GM12865 (cell line): ENCODE measurements at regions not wholly inside any gene's neighbourhood (a gene's known extent, or its start where the extent isn't known, plus 50 kb on each side); places are given as distances from the start of the nearest gene placed in this dataset.

Source experiments
- DNase-seq: peaks from one replicate; pipeline ENCODE4 v3.0.0; 2010; ENCODE audit warnings: low read depth
- H3K4me3 ChIP-seq: 2 replicates; pipeline ENCODE4 v1.5.1; 2011; ENCODE audit warnings: mild to moderate bottlenecking, low read depth, low read length, control low read depth
- TF ChIP-seq, protein P1 (sequence below): IDR thresholded peaks from 2 replicates; pipeline ENCODE4 v1.5.1; 2011; ENCODE audit warnings: low read length, control low read depth, low read depth, inconsistent platforms; ENCODE audit not compliant: insufficient read depth; ENCODE audit errors: missing control alignments

DNA sequence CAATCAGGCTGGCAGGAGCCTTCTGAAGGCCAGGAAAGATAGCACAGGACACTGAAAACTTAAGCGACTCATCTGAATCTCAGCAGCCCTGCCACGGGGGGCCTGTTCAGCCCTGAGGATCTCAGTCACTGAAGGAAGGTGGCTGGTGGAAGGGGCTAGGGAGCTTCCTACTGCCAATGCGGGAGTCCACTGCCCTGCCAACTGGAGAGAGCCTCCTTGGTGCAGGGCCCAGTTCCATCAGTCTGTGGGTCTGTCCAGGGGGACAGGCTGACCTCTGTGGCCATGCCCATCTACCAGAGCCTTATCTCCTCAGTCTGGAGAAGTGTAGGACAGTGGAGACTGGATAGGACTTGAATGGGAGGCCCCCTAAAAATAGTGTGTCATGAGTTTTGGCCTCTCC, 1851.6 kb downstream of the TP53TG3F start:
- TF ChIP-seq, protein P1, sequence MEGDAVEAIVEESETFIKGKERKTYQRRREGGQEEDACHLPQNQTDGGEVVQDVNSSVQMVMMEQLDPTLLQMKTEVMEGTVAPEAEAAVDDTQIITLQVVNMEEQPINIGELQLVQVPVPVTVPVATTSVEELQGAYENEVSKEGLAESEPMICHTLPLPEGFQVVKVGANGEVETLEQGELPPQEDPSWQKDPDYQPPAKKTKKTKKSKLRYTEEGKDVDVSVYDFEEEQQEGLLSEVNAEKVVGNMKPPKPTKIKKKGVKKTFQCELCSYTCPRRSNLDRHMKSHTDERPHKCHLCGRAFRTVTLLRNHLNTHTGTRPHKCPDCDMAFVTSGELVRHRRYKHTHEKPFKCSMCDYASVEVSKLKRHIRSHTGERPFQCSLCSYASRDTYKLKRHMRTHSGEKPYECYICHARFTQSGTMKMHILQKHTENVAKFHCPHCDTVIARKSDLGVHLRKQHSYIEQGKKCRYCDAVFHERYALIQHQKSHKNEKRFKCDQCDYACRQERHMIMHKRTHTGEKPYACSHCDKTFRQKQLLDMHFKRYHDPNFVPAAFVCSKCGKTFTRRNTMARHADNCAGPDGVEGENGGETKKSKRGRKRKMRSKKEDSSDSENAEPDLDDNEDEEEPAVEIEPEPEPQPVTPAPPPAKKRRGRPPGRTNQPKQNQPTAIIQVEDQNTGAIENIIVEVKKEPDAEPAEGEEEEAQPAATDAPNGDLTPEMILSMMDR, result no peak
- H3K4me3 ChIP-seq, result no peak overlapping the region
- no peak for DNase-seq

DNA sequence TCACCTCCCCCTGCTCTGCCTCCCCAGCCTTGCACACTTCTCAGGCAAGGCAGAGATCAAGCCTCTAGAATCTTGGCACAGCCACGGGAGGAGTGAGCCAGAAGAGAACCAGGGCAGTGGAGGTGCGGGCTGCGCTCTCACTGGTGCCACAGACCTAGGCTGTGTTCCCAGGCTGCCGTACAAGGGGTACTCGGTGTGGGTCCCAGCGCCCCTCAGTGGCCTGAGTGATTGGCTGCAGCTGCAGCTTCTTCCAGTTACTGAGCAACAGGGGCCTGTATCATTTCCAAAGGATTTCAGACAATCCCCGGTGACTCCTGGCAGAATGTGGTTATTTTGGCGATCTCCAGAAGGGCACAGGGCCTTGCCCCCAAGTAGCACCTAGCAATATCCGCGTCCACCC, 1852.1 kb downstream of the TP53TG3F start:
- H3K4me3 ChIP-seq, result no peak overlapping the region
- TF ChIP-seq, protein P1, result no peak
- DNase-seq, result no peak

- H3K4me3 ChIP-seq, result no peak overlapping the region
- TF ChIP-seq, protein P1, result no peak
- no peak for DNase-seq
These were observed 1854.9 kb downstream of the TP53TG3F start for GRCh38 chr16:35314298-35314697.

- TF ChIP-seq, protein P1, result no peak
- H3K4me3 ChIP-seq, result no peak overlapping the region
- no peak for DNase-seq
These were observed 1860.3 kb downstream of the TP53TG3F start for GRCh38 chr16:35319536-35320192.

- H3K4me3 ChIP-seq, result no peak overlapping the region
- TF ChIP-seq, protein P1, result no peak
- no peak for DNase-seq
These were observed 1866.5 kb downstream of the TP53TG3F start for GRCh38 chr16:35325936-35326335.

- no peak for DNase-seq
- no peak overlapping the region for H3K4me3 ChIP-seq
- TF ChIP-seq, protein P1, result no peak
These were observed 1879.9 kb downstream of the TP53TG3F start for GRCh38 chr16:35339337-35339736.

DNA sequence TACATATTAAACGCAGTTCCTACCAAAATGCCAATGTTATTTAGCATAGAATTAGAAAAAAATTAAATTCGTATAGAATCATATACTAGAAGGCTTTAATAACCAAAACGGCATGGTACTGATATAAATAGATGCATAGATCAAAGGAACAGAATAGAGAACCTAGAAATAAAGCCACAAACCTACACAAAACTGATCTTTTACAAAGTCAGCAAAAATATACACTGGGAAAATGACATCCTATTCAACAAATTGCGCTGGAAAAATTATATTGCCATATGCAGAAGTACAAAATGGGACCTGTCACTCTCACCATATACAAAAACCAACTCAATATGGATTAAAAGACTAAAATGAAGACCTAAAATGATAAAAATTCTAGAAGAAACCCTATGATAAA, 1882.6 kb downstream of the TP53TG3F start:
- no peak for DNase-seq
- no peak overlapping the region for H3K4me3 ChIP-seq
- TF ChIP-seq, protein P1, result no peak
